ENCODE measurements at regions not wholly inside any gene's neighbourhood (a gene's known extent, or its start where the extent isn't known, plus 50 kb on each side); places are given as distances from the start of the nearest gene placed in this dataset.

GRCh38 chr10:111836571-111836970 is 347.0 kb downstream of the GPAM start:
- no peaks in the 10 kb centered on the region for H3K27me3 ChIP-seq (ENCODE audit: insufficient read depth, poor library complexity, severe bottlenecking)
- ATAC-seq (ENCODE audit: low read depth), result no peak
- no peak for TF ChIP-seq CTCF (IDR thresholded peaks at IDR 0.05; ENCODE audit: poor library complexity, severe bottlenecking)
- H3K9me3 ChIP-seq (ENCODE audit: severe bottlenecking), result no peaks in the 10 kb centered on the region
- no peaks in the 10 kb centered on the region for H3K4me1 ChIP-seq (ENCODE audit: insufficient read depth, poor library complexity, severe bottlenecking)
- no peak overlapping the region for H3K27ac ChIP-seq (ENCODE audit: poor library complexity, severe bottlenecking)
- no peak for DNase-seq (ENCODE audit: low spot score)
- H3K4me3 ChIP-seq (ENCODE audit: severe bottlenecking), result no peak overlapping the region
- no peaks in the 10 kb centered on the region for H3K36me3 ChIP-seq (ENCODE audit: low read depth)

GRCh38 chr10:111837086-111837485 is 346.5 kb downstream of the GPAM start:
- TF ChIP-seq CTCF (IDR thresholded peaks at IDR 0.05; ENCODE audit: poor library complexity, severe bottlenecking), result no peak
- H3K27me3 ChIP-seq (ENCODE audit: insufficient read depth, poor library complexity, severe bottlenecking), result no peaks in the 10 kb centered on the region
- no peaks in the 10 kb centered on the region for H3K36me3 ChIP-seq (ENCODE audit: low read depth)
- no peak for ATAC-seq (ENCODE audit: low read depth)
- H3K27ac ChIP-seq (ENCODE audit: poor library complexity, severe bottlenecking), result no peak overlapping the region
- no peaks in the 10 kb centered on the region for H3K9me3 ChIP-seq (ENCODE audit: severe bottlenecking)
- no peak overlapping the region for H3K4me3 ChIP-seq (ENCODE audit: severe bottlenecking)
- no peak for DNase-seq (ENCODE audit: low spot score)
- H3K4me1 ChIP-seq (ENCODE audit: insufficient read depth, poor library complexity, severe bottlenecking), result no peaks in the 10 kb centered on the region

GRCh38 chr10:111837985-111838384 is 345.6 kb downstream of the GPAM start:
- no peak for ATAC-seq (ENCODE audit: low read depth)
- H3K27ac ChIP-seq (ENCODE audit: poor library complexity, severe bottlenecking), result no peak overlapping the region
- DNase-seq (ENCODE audit: low spot score), result no peak
- no peaks in the 10 kb centered on the region for H3K27me3 ChIP-seq (ENCODE audit: insufficient read depth, poor library complexity, severe bottlenecking)
- H3K9me3 ChIP-seq (ENCODE audit: severe bottlenecking), result no peaks in the 10 kb centered on the region
- no peak overlapping the region for H3K4me3 ChIP-seq (ENCODE audit: severe bottlenecking)
- no peaks in the 10 kb centered on the region for H3K36me3 ChIP-seq (ENCODE audit: low read depth)
- no peaks in the 10 kb centered on the region for H3K4me1 ChIP-seq (ENCODE audit: insufficient read depth, poor library complexity, severe bottlenecking)
- no peak for TF ChIP-seq CTCF (IDR thresholded peaks at IDR 0.05; ENCODE audit: poor library complexity, severe bottlenecking)

GRCh38 chr10:111840546-111840945 is 343.0 kb downstream of the GPAM start:
- Histone ChIP-seq H3K27ac (ENCODE audit: poor library complexity, severe bottlenecking) (no peak overlapping the region), H3K4me1 (ENCODE audit: insufficient read depth, poor library complexity, severe bottlenecking) (no peaks in the 10 kb centered on the region), H3K9me3 (ENCODE audit: severe bottlenecking) (no peaks in the 10 kb centered on the region), H3K4me3 (ENCODE audit: severe bottlenecking) (no peak overlapping the region), H3K27me3 (ENCODE audit: insufficient read depth, poor library complexity, severe bottlenecking) (no peaks in the 10 kb centered on the region), H3K36me3 (ENCODE audit: low read depth) (no peaks in the 10 kb centered on the region)
- no peak for ATAC-seq (ENCODE audit: low read depth)
- no peak for DNase-seq (ENCODE audit: low spot score)
- TF ChIP-seq CTCF (IDR thresholded peaks at IDR 0.05; ENCODE audit: poor library complexity, severe bottlenecking), result no peak

- no peak for DNase-seq (ENCODE audit: low spot score)
- TF ChIP-seq CTCF (IDR thresholded peaks at IDR 0.05; ENCODE audit: poor library complexity, severe bottlenecking), result no peak
- Histone ChIP-seq H3K9me3 (ENCODE audit: severe bottlenecking) (no peaks in the 10 kb centered on the region), H3K4me3 (ENCODE audit: severe bottlenecking) (no peak overlapping the region), H3K27me3 (ENCODE audit: insufficient read depth, poor library complexity, severe bottlenecking) (no peaks in the 10 kb centered on the region), H3K4me1 (ENCODE audit: insufficient read depth, poor library complexity, severe bottlenecking) (no peaks in the 10 kb centered on the region), H3K36me3 (ENCODE audit: low read depth) (no peaks in the 10 kb centered on the region), H3K27ac (ENCODE audit: poor library complexity, severe bottlenecking) (no peak overlapping the region)
- ATAC-seq (ENCODE audit: low read depth), result no peak
These were observed 330.8 kb downstream of the GPAM start for GRCh38 chr10:111852801-111853200.

All from RWPE2 (cell line).